Omental fat pad (tissue), 3 donors: ENCODE measurements at regions not wholly inside any gene's neighbourhood (a gene's known extent, or its start where the extent isn't known, plus 50 kb on each side); places are given as distances from the start of the nearest gene placed in this dataset.

ENCODE experiments used
- ATAC-seq: fragments of 150-250 bp; one replicate; pipeline ENCODE4 v1.9.1; 2016; ENCODE audit warnings: mild to moderate bottlenecking, moderate library complexity; ENCODE audit not compliant: low FRiP score
- DNase-seq: peaks from one replicate; pipeline ENCODE4 v3.0.0-alpha.2; 2019; ENCODE audit warnings: low spot score
- TF ChIP-seq, protein P1 (sequence below), 3 donors: fragments of 450-650 bp; IDR thresholded peaks; one replicate each; pipeline ENCODE4 v1.5.1; 2016 to 2017; ENCODE audit warnings: antibody characterized with exemption in 3 of 3, mild to moderate bottlenecking in 3 of 3, moderate library complexity in 2 of 3

DNA sequence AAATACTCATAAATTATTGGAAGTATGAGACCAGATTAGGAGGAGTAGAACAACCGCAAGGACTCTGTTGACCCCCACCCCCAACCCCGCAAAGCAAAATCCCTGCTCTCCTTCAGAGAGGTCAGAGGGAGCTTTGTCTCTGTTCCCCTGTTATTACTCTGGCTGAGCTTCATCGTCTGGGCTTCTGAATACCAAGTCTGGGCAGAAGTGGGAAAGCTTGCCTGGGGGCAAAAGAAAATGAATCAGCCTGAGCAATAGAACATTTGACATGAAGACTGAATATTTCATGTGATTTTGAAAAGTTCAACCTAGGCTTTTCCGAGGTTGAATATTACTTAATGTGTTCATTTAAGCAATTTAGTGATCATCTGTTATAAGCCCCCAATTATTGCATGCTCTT lies 114.6 kb upstream of the ARHGAP28 start:
- DNase-seq (no peak), ATAC-seq (no peak)
- TF ChIP-seq, protein P1, sequence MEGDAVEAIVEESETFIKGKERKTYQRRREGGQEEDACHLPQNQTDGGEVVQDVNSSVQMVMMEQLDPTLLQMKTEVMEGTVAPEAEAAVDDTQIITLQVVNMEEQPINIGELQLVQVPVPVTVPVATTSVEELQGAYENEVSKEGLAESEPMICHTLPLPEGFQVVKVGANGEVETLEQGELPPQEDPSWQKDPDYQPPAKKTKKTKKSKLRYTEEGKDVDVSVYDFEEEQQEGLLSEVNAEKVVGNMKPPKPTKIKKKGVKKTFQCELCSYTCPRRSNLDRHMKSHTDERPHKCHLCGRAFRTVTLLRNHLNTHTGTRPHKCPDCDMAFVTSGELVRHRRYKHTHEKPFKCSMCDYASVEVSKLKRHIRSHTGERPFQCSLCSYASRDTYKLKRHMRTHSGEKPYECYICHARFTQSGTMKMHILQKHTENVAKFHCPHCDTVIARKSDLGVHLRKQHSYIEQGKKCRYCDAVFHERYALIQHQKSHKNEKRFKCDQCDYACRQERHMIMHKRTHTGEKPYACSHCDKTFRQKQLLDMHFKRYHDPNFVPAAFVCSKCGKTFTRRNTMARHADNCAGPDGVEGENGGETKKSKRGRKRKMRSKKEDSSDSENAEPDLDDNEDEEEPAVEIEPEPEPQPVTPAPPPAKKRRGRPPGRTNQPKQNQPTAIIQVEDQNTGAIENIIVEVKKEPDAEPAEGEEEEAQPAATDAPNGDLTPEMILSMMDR (IDR thresholded peaks at IDR 0.05) = no peak

DNA sequence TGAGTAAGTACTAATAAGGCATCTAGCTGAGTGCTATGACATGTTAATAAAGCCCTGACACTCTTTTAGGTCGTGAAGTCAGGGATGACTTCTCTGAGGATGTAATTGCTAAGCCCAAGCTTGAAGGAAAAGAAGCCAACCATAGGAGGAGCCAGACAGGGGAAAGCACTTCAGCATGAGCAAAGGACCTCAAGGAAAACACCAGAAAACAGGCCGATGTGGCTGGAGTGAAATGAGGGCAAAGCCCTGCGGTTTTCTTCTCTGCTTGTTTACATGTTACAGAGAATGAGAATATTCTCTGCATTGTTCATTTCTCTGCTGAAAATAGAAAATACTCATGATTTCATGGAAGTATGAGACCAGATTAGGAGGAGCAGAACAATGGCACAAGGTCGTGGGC lies 112.5 kb upstream of the ARHGAP28 start:
- TF ChIP-seq, protein P1 (IDR thresholded peaks at IDR 0.05) = no peak
- ATAC-seq = no peak
- no peak for DNase-seq

DNA sequence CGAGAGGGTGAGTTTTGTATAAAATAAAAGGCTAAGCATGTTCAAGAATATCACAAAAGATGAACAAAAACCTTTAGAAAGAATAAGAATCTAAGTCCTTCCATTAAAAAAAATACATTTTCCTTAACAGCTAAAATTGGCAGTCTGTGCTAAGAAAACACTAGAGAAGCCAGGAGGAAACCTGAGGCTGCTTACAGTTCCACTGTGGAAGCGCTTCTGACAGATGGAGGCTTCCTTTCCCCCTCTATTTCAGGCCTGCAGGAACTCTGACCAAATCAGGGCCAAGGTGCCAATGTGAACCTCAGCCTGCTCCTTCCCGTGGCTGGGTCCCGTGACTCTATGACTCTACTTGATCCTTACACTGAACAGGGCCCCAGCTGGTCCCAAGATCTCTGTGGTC lies 108.1 kb upstream of the ARHGAP28 start:
- ATAC-seq (no peak), DNase-seq (no peak)
- TF ChIP-seq, protein P1 (IDR thresholded peaks at IDR 0.05) = no peak

DNA sequence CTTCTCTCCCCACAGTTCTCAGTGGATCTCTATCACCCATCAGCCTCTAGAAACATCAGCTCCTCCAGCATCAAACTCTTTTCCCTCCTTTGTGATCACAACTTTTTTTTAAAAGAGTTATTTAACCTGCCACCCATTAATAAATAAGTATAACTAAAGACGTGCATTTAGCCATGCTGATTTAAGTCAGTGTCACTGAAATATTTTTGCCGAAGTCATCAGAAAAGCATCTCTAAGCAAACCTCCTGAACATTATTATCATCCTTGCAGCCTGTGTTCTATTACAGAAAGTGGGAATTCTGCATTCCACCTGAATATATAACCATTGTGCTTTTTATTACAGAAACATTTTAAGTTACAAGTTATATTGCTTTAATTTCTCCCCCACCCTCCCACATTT lies 106.2 kb upstream of the ARHGAP28 start:
- DNase-seq (no peak), ATAC-seq (no peak)
- TF ChIP-seq, protein P1 (IDR thresholded peaks at IDR 0.05) = no peak

DNA sequence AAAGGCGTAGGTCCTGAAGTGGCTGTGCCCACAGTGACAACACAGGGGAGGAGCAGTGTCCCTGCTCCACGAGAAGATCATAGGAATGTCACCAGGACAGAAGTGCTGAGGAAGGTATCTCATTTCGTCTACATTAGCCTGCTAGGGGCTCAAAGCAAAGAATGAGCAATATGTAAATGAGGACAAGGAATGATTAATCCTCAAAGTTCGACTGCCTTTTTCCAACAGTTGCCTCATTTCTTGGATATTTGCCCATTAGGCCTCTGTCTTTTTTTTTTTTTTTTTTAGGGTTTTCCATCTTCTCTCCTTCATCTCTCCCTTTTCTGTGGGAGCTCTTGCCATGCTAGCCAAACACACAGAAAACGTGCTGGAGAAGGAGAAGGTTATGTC lies 105.2 kb upstream of the ARHGAP28 start:
- DNase-seq (no peak), ATAC-seq (peak; percentile 76)
- TF ChIP-seq, protein P1 (IDR thresholded peaks at IDR 0.05) = no peak

DNA sequence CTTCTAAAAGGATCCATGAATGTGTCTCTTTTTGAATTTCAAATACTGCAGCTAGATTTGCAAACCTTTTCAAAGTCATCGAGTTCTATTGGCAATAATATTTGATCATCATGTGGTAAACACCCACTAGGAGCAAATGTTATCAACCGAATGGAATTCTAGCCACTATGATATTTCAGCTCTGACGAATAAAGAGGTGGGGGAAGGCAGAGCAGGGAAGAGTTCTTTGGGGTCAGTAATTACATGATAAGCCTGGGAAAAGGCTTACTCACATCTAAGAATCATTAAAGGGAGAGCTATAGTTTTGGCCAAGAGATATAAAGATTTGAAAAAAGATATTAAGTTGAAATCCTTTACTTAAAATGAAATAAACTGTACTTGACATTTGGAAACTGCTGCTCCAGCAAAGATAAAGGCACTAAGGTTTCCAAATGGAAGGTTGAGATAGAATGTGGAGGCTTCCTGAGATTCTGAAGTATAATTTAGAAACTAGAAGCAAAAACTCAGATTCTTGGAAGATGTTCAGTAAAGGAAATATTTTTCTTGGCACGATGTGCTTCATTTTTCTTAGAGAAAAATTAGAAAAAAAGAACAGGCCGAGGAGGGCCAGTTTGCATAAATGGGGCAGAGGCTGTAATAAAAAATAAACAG lies 104.7 kb upstream of the ARHGAP28 start:
- no peak for DNase-seq
- ATAC-seq = peak; percentile 65
- TF ChIP-seq, protein P1 (IDR thresholded peaks at IDR 0.05) = no peak

DNA sequence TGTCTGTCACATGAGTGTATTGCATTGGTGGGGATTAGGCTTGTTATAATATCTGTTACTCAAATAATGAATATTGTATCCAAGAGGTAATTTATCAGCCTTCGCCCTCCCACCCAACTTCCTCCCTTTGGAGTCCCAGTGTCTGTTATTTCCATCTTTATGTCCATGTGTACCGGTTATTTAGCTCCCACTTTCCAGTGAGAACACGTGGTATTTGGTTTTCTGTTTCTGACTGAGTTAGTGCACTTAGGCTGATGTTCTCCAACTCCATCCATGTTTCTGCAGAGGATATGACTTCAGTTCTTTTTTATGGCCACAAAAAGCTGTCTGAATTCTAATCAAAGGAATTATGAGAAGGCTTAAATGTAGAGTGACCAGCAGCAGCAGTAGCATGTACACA lies 104.0 kb upstream of the ARHGAP28 start:
- ATAC-seq (no peak), DNase-seq (no peak)

More for the DNA sequence above, 104.0 kb upstream of the ARHGAP28 start:
- TF ChIP-seq, protein P1 (IDR thresholded peaks at IDR 0.05) = no peak
